A673 (cell line): ENCODE measurements at regions not wholly inside any gene's neighbourhood (a gene's known extent, or its start where the extent isn't known, plus 50 kb on each side); places are given as distances from the start of the nearest gene placed in this dataset.

ENCODE experiments used
- BruUV-seq: library from RNA; stranded (reverse); fragments of 400-500 nt; replicated peaks from 2 replicates; lab custom pipeline; 2021; lab: Mats Ljungman, UMichigan
- CTCF ChIA-PET: fragments of 300-600 bp; sonication (Branson Sonifier 250); formaldehyde crosslinking; loops from one replicate; lab custom pipeline; 2022; ENCODE audit warnings: antibody characterized with exemption; lab: Charles Lee
- POLR2A ChIA-PET: fragments of 300-600 bp; sonication (Branson Sonifier 250); formaldehyde crosslinking; loops from one replicate; lab custom pipeline; 2022; ENCODE audit warnings: antibody characterized with exemption; ENCODE audit not compliant: low non-redundant PET; lab: Charles Lee
- DNase-seq: peaks from one replicate; pipeline ENCODE4 v3.0.0-alpha.2; 2015; ENCODE audit warnings: low spot score
- H3K27ac ChIP-seq: fragments of 200-600 bp; sonication (generic); 2 replicates; pipeline ENCODE4 v1.5.1; 2016; ENCODE audit warnings: mixed run types, low read depth, mild to moderate bottlenecking, mixed read lengths, antibody characterized with exemption, low read length; ENCODE audit not compliant: poor library complexity, severe bottlenecking
- H3K27me3 ChIP-seq: fragments of 200-600 bp; sonication (generic); replicated peaks from 2 replicates; pipeline ENCODE4 v1.6.1; 2017; ENCODE audit warnings: mixed run types, low read depth, mild to moderate bottlenecking, mixed read lengths, antibody characterized with exemption, low read length; ENCODE audit not compliant: insufficient read depth, poor library complexity
- H3K36me3 ChIP-seq: fragments of 200-600 bp; sonication (generic); 2 replicates; pipeline ENCODE4 v1.6.1; 2016; ENCODE audit warnings: mixed run types, mild to moderate bottlenecking, mixed read lengths, antibody characterized with exemption, low read length; ENCODE audit not compliant: insufficient read depth, poor library complexity, severe bottlenecking
- H3K4me1 ChIP-seq: fragments of 200-600 bp; sonication (generic); 2 replicates; pipeline ENCODE4 v1.6.1; 2017; ENCODE audit warnings: mixed run types, mild to moderate bottlenecking, mixed read lengths, antibody characterized with exemption, low read length; ENCODE audit not compliant: insufficient read depth, poor library complexity, severe bottlenecking
- H3K4me3 ChIP-seq: fragments of 200-600 bp; sonication (generic); 2 replicates; pipeline ENCODE4 v1.5.1; 2016; ENCODE audit warnings: low read depth, mixed run types, mild to moderate bottlenecking, mixed read lengths, low read length; ENCODE audit not compliant: poor library complexity, severe bottlenecking
- H3K9me3 ChIP-seq: fragments of 200-600 bp; sonication (generic); 2 replicates; pipeline ENCODE4 v1.6.1; 2016; ENCODE audit warnings: mixed run types, low read depth, mild to moderate bottlenecking, mixed read lengths, antibody characterized with exemption, low read length; ENCODE audit not compliant: poor library complexity, severe bottlenecking
- CTCF ChIP-seq: fragments of 300-800, 200-600 bp; sonication (generic); conservative IDR thresholded peaks from 2 replicates; pipeline ENCODE4 v1.5.1; 2017; ENCODE audit warnings: low read depth, mild to moderate bottlenecking, antibody characterized with exemption, low read length, moderate library complexity, mixed read lengths
- EZH2 ChIP-seq: fragments of 200-600 bp; sonication (generic); IDR thresholded peaks from 2 replicates; pipeline ENCODE4 v1.6.1; 2017; ENCODE audit warnings: borderline replicate concordance, low read depth, mild to moderate bottlenecking, mixed read lengths, antibody characterized with exemption, low read length; ENCODE audit not compliant: poor library complexity, severe bottlenecking
- intact Hi-C: fragments of 100-400 bp; cut with micrococcal nuclease; formaldehyde crosslinking; loops from one replicate; pipeline ENCODE4 v1.10.0; 2022; ENCODE audit not compliant: unreplicated experiment

GRCh38 chr13:110032969-110033368, 246.6 kb upstream of the IRS2 start:
- Histone ChIP-seq H3K36me3 (no peaks in the 10 kb centered on the region), H3K4me1 (no peaks in the 10 kb centered on the region), H3K27ac (no peak overlapping the region), H3K9me3 (no peaks in the 10 kb centered on the region), H3K27me3 (peaks cover 93% of the 10 kb centered on the region), H3K4me3 (no peak overlapping the region)
- intact Hi-C loops, result no loop called here
- no TSS peak for BruUV-seq
- POLR2A ChIA-PET, result no interaction called here
- CTCF ChIA-PET, result no interaction called here
- no peak for DNase-seq
- no peak for TF ChIP-seq EZH2
- no peak for TF ChIP-seq CTCF

- no TSS peak for BruUV-seq
- Histone ChIP-seq H3K9me3 (no peaks in the 10 kb centered on the region), H3K4me3 (no peak overlapping the region), H3K27ac (no peak overlapping the region), H3K36me3 (no peaks in the 10 kb centered on the region), H3K4me1 (no peaks in the 10 kb centered on the region), H3K27me3 (peaks cover 97% of the 10 kb centered on the region)
- ChIA-PET CTCF (no interaction called here), POLR2A (no interaction called here)
- intact Hi-C loops, result no loop called here
- no peak for TF ChIP-seq CTCF
- TF ChIP-seq EZH2, result no peak
- DNase-seq, result no peak
Measured at GRCh38 chr13:110030394-110030928, 244.1 kb upstream of the IRS2 start.

- Histone ChIP-seq H3K27ac (no peak overlapping the region), H3K4me1 (no peaks in the 10 kb centered on the region), H3K27me3 (peaks cover 97% of the 10 kb centered on the region), H3K9me3 (no peaks in the 10 kb centered on the region), H3K4me3 (no peak overlapping the region), H3K36me3 (no peaks in the 10 kb centered on the region)
- TF ChIP-seq CTCF, result no peak
- POLR2A ChIA-PET, result no interaction called here
- BruUV-seq, result no TSS peak
- no peak for DNase-seq
- CTCF ChIA-PET, result no interaction called here
- intact Hi-C loops, result no loop called here
Measured at GRCh38 chr13:110028838-110029621, 242.6 kb upstream of the IRS2 start.
